EL (cell line): ENCODE measurements at regions not wholly inside any gene's neighbourhood (a gene's known extent, or its start where the extent isn't known, plus 50 kb on each side); places are given as distances from the start of the nearest gene placed in this dataset.
A peak's percentile ranks its signal among the peaks of the same experiment; 100 is the strongest.

Source experiments
- DNase-seq: peaks from one replicate; pipeline ENCODE4 v3.0.0-alpha.2; 2016

DNA sequence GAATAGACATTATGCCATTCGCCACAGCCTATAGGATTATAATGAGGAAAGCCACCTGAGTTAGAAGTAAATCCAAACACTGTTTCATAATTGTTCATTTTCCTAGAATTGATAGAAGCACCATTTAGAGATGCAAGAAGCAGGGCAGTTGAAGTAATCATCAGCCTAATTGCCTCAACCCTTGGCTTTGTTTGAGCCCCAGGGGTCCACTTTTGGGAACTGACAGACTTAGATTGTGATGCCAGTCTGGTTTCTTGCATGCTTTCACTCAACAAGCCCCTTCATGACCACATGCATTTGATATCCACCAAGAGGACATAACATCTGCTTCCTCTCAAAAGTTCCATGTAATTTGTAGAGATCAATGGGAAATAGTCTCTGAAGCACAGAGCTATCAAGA is 97.2 kb upstream of the COL8A1 start:
- DNase-seq, result no peak

DNA sequence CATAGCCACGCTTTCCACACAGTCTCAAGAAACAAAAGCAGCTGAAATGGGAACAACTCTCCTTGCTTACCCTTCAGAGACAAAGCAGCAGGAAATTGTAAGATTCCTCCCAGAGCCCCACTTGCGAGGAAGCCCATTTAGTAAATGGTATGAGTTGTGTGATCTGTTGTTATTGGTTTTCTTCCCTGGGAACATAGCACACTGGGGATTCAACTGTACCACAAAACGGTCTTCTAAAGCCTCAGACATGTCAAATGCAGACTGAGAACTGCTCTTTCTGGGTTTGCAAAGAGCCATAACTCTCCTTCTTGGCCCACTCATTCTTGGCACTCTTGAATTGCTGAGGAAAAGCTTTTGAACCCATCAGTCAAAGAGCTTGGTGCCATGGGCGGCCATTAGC is 101.0 kb upstream of the COL8A1 start:
- no peak for DNase-seq

DNA sequence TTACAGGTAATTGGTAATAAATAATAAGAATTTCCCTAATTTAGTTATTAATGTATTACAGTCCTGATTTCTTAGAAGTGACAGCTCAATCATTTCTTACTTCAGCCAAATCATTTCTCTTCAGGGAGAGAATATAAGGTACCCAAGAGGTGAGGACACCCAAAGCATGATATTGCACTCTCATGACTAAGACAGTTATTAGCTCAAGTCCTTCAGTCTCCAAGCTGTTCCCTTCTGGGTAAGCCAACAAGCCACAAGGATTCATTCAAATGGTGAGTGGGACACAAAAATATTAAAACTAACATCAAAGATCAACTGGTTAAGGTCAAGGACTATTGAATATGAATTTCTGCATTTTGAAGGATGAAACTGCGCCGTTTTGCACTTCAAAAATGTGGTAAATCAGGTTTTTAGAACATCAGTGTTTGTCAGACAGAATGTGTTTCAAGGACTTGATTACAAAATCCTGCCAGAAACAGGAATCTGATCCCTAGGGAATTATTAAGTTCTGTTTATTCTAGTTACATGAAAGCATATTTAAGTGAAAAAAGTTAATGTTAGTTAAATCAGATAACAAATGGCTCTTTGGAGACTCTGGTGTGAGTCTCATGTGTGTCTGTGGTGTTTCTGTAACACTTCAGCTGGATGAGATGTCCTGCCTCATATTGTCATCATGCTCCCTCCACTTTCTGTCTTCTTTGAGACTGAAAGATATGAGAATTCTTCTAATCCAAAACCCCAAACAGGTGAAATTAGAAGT is 101.7 kb upstream of the COL8A1 start:
- no peak for DNase-seq

DNA sequence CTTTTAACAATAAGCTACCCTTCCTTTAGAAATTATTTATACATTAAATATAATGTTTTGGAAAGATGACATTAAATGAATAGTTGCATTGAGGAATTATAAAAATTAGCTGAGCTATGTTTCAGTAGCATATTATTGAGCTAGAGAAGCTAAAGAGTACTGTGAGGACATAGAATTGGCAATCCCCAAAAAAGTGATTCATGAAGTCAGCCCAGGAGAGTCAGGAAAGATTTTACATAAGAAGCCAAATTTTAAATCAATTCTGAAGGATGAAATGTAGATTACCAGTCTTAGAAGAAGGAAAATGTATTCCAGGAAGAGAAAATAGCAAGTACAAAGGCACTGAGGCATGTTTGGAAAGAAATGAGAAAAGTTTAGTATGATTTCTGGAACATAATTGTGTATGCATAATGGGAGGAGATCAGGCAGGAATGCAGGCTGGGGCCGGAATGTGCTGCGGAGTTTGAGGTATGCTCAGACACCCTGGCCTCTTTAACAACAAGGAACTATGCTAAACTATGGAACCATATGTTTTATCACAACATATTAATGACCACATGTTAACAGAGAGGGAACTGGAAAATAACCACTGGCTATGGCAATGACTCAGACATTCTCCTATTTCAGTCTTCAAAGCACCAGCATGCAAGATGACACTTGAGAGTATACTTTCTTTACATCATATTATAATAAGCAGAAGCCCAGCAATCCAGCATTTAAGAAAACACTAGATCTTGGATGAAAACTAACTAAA is 103.3 kb upstream of the COL8A1 start:
- DNase-seq, result peak; percentile 86

DNA sequence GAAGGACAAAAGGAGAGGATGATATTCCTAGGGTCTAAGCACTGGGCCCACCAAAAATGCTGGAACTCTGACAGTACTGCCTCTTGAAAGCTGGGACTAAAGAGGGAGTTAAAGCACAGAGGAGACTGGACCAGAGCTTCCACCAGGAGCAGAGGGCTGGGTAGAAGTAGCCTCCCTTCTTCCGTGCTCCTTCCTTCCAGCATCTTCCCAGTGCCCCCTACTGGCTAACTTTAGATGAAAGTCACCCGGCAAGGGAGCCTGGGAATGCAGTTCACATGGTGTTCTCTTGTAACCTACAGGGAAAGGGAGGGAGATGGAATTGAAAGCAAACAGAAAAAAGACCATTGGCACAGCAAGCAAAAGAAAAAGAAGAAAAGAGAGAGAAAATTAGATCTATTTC is 106.1 kb upstream of the COL8A1 start:
- DNase-seq, result peak; percentile 84

DNA sequence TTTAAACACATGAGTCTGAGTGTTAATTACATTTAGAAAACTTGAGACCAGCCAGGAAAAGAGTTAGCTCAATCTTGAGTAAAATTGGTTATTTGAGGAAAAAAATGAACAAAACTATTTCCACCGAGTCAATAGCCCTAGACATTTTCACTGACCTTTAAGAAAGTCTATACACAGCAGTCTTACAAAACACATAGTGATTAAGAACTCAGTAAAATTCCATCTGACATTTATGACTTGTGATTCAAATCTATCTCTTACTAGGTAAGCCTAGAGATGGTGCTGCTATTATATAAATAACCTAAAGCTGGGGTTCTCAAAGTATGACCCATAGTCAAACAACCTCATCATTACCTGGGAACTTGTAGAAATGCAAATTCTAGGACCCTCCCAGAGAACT is 109.1 kb upstream of the COL8A1 start:
- DNase-seq, result no peak

DNA sequence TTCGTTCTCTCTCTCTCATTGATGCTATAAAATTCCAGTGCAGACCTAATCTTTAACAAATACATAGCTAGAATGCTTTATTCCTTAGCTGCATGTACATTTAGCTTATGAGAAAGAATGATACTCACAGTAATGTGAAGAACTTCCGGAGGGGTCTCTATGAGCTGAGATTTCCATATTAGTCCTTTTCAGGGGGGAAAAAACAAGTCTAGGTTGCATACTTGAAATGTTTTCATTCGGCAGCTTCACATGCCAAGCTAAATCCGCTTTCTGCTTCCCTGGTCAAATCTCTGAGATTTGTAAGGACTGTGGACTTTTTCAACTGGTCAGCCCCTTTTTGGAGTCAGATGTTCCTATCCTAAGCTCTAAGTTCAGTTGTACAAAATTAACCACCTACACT is 111.5 kb upstream of the COL8A1 start:
- DNase-seq, result no peak

DNA sequence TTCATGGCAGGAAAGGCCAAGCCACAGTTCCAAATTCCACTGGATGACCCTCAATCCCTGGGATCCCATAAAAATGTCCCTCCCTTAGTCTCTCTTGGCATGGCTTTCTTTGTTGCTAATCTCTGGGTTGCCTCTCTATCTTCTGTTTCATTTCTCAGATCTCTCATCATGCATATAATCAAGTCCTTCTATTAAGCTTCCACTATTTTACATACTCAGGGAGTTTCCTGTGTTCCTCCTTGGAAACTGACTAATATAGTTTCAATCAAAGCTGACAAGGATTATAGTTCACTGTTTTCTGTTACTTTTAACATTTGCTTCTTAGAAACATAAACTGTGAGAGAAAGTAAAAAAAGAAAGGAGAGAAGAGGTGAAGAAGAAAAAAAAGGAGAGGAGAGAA is 113.8 kb upstream of the COL8A1 start:
- no peak for DNase-seq

DNA sequence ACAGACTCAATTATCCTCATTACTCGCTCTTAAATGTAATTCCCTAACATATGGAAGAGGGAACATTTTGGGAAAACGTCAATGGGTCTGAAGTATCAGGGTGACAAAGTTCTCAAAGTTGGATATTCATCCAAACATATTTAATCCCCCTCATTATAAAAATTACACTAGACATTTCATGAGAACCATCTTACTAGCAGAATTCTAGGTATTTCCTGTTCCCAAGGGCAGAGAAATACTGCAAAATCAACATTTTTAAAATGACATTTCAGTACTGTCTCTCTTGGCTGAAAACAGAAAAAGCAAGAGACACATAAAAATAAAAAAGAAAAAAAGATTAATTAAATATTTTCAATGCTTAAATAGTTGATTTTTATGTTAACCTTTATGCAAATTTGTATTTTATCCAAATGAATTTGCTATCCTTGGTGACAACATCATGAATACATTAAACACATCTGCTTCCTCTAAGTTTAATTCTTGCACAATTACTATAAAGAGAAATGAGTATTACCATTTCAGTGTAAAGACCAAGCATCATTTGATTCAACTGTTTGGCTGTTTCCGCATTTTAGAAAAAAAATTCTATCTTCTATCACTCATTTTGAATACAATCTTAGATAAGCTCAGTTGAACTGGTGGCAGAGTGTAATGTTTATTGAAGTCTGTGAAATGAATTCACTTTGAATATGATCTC is 114.8 kb upstream of the COL8A1 start:
- DNase-seq, result no peak

DNA sequence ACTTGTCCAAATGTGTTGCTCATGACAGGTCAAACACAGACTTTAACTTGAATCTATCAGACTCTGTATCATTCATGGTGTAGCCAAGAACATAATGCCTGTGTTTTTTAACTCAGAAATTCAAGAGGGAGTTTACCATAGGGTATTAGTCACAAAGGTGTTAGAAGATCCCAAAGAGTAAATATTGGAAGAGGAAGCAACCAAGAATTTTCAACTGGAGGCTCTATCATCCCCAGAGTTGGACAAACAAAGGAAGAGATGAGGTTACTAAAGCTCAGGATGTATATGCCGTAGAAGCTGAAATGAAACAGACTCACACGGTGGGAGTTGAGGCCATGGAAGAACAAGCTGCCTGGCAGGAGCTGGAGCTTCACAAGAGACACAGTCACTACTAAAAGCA is 116.2 kb upstream of the COL8A1 start:
- DNase-seq, result no peak

DNA sequence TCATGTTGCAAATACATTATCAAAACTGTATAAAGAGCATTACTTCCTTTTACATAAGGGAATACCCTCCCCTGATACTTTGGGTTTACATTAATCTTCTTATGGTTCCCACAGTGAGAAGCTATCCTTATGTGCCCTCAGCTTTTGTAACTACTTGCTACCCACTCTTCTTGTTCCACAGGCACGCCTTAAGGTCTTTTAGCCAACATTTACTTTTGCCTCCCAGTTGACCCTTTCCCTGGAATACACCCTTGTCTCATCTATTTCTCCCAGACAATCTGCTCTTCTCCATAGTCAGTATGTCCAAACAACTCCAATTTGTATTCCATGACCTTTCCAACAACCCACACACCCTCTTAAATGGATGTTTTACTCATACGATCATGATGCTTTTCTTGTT is 116.8 kb upstream of the COL8A1 start:
- no peak for DNase-seq

DNA sequence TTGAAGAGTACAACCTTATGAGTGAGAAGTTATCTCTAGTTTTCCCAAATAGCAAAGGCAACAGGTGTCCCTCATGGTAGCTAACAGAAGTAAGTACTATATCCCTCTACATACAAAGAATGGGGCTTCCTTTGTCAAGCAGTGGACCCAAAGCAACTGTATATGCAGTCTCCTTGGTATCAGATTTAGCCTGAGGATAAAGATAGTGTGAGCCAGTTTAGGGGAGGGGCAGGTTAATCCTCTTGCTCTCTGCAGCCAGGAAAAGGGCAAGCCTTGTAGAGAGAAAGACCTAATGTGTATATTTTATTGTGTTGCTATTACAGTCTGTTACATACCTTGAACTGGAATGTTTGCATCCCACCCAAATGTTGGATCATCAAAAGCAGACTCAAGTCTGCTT is 117.9 kb upstream of the COL8A1 start:
- no peak for DNase-seq

DNA sequence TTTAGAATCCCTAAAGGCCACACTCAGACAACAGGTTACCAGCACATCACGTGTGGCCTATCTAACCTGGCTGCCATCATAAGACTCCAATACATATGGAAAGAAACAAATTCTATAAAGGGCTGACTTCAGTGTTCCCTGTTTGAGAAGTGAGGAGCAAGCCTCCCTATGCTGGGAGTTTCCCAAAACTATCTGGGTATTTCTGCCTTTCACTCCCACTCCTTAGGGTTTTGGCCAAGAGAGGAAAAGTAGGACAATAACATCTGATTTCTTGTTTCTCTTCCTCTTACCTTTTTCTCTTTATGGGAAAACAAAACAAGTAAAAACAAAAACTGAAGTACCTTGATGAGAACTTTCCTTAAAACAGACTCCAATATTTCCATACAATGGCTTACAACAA is 121.5 kb upstream of the COL8A1 start:
- no peak for DNase-seq

DNA sequence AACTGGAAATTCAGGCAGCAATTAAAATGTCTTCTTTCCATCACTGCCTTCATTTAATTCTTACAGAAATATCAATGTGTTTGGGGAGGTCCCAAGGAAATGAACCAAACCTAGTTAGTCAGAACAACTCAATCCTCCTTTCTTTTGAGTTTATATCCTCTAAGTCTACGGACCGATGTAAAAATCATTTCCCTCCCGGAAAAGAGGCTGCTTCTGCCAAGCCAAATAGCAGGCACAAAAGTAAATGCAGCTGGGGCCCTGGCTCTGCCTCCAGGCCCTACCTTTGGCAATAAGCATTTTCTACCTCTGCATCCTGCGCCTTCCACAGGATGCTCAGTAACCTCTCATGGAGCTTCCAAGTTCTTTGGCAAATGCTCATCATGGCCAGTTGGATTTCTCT is 122.5 kb upstream of the COL8A1 start:
- no peak for DNase-seq

DNA sequence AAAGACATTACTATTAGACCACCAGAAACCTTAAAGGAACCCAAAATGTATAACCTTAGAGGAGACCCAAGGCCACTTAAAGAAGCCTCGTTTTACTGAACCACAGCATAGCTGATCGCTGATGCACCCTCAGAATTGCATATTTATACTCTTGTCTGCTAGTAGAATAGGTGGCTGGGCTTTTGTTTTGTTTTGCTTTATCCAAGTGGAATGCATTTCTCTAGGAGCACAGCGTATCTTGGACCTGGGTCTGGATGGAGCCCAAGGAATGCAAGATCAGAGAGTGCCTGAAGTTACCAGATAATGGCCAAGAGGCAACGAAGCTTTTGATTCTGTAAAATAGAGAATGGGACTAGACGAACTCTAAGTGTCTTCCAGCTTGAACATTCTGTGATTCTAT is 129.2 kb upstream of the COL8A1 start:
- peak; percentile 95 for DNase-seq

DNA sequence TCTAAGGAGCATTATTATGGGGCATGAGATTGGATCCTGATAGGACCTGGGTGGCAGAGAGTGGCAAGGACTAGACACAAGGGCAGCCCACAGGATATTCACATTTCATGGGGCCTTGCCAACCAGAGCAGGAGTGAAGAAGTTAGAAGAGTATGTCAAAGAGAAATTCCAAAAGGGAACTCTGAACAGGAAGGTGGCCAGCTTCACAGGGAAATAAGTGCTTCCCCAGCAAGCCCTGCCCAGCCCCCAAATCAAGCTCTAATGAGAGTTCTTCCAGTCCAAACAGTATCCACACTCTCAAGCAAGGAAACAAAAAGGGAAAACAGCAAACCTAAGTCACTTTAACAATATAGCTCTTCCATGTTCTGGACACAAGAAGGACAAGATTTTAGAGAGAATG is 130.2 kb upstream of the COL8A1 start:
- peak; percentile 21 for DNase-seq

DNA sequence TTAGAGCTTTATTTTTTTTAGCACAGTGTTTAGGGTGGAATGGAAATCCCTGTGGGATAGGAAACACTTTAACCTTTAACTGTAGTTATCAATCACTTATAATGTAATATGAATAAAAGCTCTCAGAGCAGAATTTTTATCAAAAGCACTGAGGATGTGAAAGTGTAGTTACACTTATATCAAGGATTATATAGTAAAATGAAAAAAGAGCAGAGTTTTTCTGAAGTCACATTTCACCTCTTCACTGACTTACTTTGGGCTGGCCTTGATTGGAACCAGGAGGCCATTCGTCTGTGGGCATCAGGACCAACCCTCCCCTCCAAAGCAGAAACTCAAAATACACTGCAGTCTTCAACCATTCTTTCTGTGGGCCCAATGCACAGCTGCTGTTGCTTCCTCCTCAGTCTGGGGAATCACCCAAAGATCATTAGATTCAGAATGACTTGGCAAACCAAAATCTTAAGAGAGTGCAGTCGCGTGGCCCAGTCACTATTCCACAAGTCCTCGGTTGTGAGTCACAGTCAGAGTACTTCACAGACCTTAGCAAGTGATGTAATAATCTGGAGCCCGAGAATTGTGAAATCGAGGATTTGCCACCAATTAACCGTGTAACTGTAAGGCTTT is 132.6 kb upstream of the COL8A1 start:
- DNase-seq, result peak; percentile 97

DNA sequence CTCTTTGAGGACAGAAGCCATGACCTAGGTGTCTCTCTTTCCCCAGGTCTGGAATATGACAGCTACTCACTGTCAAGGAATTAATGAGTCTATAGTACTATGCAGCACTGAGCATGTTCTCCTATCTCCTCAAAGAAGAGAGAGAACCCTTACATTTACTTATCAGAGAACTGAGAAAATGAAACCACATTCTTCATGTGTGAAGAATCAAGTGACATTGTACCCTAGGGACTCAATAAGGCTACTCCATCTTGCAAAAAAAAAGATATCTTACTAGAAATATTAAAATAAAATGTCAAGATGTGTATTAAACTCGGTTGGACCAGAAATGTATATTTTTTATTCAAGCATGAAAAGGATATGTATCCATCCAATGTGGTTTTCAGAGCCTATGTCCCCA is 133.2 kb upstream of the COL8A1 start:
- DNase-seq, result peak; percentile 17

DNA sequence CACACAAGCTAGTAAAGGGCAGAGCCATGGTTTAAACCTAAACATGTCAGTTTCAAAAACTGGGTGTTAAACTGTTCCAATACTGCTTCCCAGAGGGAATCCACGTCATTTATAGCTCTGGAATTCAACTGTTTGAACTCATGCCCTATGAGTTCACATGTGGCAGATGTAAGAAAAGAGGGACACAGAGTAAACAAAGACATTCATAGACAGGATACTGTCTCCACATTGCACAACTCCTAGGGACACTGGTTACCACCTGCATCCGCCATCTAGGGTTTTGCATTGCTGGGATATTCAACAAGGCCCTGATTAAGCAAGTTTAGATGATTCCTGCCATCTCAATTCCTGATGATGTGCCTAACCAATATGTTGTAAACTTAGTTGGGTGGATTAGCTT is 134.1 kb upstream of the COL8A1 start:
- peak; percentile 73 for DNase-seq

DNA sequence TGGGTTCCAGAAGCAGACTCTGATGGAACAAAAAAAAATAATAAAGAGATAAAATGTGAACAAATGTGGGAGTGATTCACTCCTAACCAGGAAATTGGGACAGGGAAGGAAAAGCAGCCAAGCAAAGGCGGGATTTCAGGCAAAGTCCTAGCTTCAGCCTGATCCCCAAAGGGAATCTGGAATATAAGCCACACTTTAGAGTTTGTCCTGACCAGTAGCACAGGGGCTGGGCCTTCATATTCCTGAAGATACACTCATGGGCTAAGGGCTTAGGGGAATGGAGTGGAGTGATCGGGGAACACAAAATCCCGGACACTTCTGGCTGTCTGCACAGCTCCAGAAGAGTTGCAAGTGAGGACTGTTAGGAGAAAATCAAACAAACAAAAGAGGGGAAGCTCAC is 135.0 kb upstream of the COL8A1 start:
- peak; percentile 27 for DNase-seq

DNA sequence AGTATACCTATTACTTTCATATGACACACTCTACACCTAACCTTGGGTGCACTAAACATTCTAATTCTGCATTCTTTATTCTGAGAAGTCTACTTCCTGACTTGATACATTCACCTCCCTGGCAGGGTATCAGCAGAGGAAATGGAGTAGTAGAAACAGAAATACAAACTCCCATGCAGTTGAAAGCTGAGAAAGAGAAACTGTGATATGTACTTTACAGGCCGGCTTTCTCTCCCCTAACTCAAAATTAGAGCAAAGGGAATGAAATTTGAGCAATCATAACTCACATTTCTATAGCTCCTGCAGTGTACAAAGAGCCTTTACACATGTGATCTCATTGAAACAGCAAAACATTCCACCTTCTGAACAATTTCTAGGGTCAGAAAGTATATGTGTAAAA is 135.5 kb upstream of the COL8A1 start:
- no peak for DNase-seq

DNA sequence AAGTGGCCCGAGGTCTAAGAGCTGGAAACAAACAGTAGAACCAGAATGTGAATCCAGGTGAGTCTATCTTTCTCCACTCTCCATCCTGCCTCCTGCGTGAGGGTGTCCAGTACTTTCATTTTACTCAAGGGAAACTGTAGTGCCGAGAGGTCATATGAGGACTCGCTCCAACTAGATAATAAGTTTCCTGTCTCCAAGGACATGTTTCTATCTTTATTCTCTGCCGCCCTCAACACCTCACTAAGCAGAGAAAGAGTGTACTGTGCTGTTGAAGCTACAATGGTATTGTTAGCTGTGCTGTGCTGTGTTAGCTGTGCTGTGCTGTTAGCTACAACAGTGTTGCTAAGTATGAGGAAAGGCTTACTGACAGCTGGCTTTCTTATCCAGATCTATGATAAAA is 137.9 kb upstream of the COL8A1 start:
- no peak for DNase-seq
